ENCODE measurements at regions not wholly inside any gene's neighbourhood (a gene's known extent, or its start where the extent isn't known, plus 50 kb on each side); places are given as distances from the start of the nearest gene placed in this dataset.

DNA sequence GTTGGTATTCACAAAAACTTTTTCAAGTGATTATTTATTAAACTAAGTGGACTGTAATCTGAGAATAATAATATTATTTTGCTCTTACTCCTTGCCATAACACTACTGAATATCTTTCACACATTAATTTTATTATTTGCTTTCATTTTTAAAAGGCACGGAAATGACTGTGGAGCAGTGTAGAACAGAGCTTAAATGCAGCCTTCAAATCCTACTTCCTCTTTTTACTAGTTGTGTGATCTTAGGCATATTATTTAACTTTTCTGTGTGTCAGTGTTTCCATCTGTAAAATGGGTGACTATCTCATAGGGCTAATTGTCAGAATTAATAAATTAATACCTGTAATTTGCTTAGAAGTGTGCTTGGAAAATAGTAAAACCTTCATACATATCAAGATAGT, 55.5 kb upstream of the SLC8A1 start:
- Histone ChIP-seq H3K27ac (ENCODE audit: low read depth) (no peak overlapping the region), H3K36me3 (ENCODE audit: insufficient read depth) (no peaks in the 10 kb centered on the region), H3K4me1 (ENCODE audit: insufficient read depth) (no peaks in the 10 kb centered on the region), H3K4me3 (ENCODE audit: low read depth, low read length) (no peak overlapping the region)
- no peak for DNase-seq (ENCODE audit: extremely low spot score)
- 87% methylated on average over 1 of the region's 1 CpG for WGBS

GRCh38 chr2:40510304-40510703, 58.4 kb upstream of the SLC8A1 start:
- Histone ChIP-seq H3K4me3 (ENCODE audit: low read depth, low read length) (no peak overlapping the region), H3K4me1 (ENCODE audit: insufficient read depth) (no peaks in the 10 kb centered on the region), H3K27ac (ENCODE audit: low read depth) (no peak overlapping the region), H3K36me3 (ENCODE audit: insufficient read depth) (no peaks in the 10 kb centered on the region)
- DNase-seq (ENCODE audit: extremely low spot score) = no peak
- 64% methylated on average over 3 of the region's 3 CpGs for WGBS

DNA sequence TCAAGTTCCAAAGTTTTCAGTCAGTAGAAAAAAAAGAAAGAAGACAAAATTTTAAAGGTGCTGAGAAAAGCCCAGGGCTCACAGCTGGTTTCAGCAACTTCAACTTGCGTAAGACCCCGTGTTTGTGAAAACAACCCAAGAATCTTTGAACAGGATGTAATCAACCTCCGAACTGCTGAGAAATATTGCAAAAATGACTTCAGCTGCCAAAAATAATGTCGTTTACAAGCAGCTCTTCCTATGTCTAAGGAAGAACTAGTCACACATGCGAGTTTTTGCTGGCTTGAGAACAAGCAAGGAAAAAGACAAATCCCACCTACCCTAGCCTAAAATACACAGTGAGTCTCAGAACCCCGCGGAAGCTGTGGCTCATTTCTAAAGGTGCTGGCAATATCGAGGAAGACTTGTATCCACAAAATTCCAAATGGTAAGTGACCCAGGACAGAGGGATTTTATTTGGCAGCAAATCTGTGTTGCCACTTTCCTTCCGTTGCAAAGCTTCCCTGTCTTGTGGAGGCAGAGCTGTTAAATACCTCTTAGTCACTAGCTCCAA, 59.8 kb upstream of the SLC8A1 start:
- peak overlapping the region; percentile 53 for H3K27ac ChIP-seq (ENCODE audit: low read depth)
- peak; percentile 4 for DNase-seq (ENCODE audit: extremely low spot score)
- 7% methylated on average over 9 of the region's 9 CpGs for WGBS

GRCh38 chr2:40512256-40512655, 60.4 kb upstream of the SLC8A1 start:
- Histone ChIP-seq H3K27ac (ENCODE audit: low read depth) (no peak overlapping the region), H3K36me3 (ENCODE audit: insufficient read depth) (no peaks in the 10 kb centered on the region), H3K4me1 (ENCODE audit: insufficient read depth) (no peaks in the 10 kb centered on the region), H3K4me3 (ENCODE audit: low read depth, low read length) (peak overlapping the region; percentile 39)
- 28% methylated on average over 6 of the region's 6 CpGs for WGBS
- DNase-seq (ENCODE audit: extremely low spot score) = no peak

More for the DNA sequence above, 59.8 kb upstream of the SLC8A1 start:
- Histone ChIP-seq H3K4me3 (ENCODE audit: low read depth, low read length) (peak overlapping the region; percentile 39), H3K4me1 (ENCODE audit: insufficient read depth) (no peaks in the 10 kb centered on the region), H3K36me3 (ENCODE audit: insufficient read depth) (no peaks in the 10 kb centered on the region)

- no peak overlapping the region for H3K27ac ChIP-seq (ENCODE audit: low read depth)
- no peaks in the 10 kb centered on the region for H3K36me3 ChIP-seq (ENCODE audit: insufficient read depth)
- no peaks in the 10 kb centered on the region for H3K4me1 ChIP-seq (ENCODE audit: insufficient read depth)
- H3K4me3 ChIP-seq (ENCODE audit: low read depth, low read length) = no peak overlapping the region
- DNase-seq (ENCODE audit: extremely low spot score) = no peak
- WGBS = 87% methylated on average over 2 of the region's 2 CpGs
Measured at GRCh38 chr2:40513201-40513600, 61.3 kb upstream of the SLC8A1 start.

GRCh38 chr2:40516604-40517003, 64.7 kb upstream of the SLC8A1 start:
- Histone ChIP-seq H3K27ac (ENCODE audit: low read depth) (no peak overlapping the region), H3K4me1 (ENCODE audit: insufficient read depth) (no peaks in the 10 kb centered on the region), H3K36me3 (ENCODE audit: insufficient read depth) (no peaks in the 10 kb centered on the region), H3K4me3 (ENCODE audit: low read depth, low read length) (no peak overlapping the region)
- no peak for DNase-seq (ENCODE audit: extremely low spot score)
- WGBS = 74% methylated on average over 1 of the region's 1 CpG

DNA sequence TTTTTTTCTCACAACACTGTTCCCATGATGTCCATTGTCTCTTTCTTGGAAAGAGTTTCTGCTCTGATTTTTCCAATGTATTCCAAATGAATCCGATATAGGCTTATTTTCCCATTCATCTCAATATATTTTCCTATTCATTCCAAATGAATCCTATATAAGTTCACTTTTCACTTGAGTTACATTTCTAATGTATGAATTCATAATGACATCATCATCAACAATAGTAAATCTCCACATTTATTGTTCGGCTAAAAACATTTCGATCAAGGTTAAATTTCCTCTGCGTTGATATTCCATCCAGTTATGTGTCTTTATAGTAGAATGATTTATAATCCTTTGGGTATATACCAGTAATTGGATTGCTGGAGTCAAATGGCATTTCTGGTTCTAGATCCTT, 76.7 kb upstream of the SLC8A1 start:
- Histone ChIP-seq H3K4me1 (ENCODE audit: insufficient read depth) (no peaks in the 10 kb centered on the region), H3K4me3 (ENCODE audit: low read depth, low read length) (no peak overlapping the region), H3K36me3 (ENCODE audit: insufficient read depth) (no peaks in the 10 kb centered on the region), H3K27ac (ENCODE audit: low read depth) (no peak overlapping the region)
- WGBS = 96% methylated on average over 4 of the region's 4 CpGs
- DNase-seq (ENCODE audit: extremely low spot score) = no peak

GRCh38 chr2:40531359-40531758, 79.5 kb upstream of the SLC8A1 start:
- Histone ChIP-seq H3K4me1 (ENCODE audit: insufficient read depth) (no peaks in the 10 kb centered on the region), H3K4me3 (ENCODE audit: low read depth, low read length) (no peak overlapping the region), H3K27ac (ENCODE audit: low read depth) (no peak overlapping the region), H3K36me3 (ENCODE audit: insufficient read depth) (no peaks in the 10 kb centered on the region)
- no peak for DNase-seq (ENCODE audit: extremely low spot score)

DNA sequence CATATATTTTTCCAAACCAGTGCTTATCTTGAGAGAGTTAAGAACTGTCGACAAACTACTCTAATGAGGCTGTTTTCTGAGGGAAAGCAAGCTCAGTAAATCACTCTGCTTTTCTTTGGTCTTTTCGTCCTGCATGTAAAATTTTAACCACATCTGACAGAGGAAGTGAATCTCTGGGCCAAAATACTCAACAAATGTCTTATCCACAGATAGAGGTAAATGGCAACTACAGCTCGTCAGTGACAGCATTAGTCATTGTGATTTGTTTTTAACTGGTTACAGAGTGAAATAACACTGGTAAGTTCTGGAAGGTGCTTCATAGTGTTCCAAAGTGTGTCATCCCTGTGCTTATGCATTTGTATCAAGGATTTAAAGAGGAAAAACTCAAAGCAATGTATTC, 82.6 kb upstream of the SLC8A1 start:
- H3K36me3 ChIP-seq (ENCODE audit: insufficient read depth) = no peaks in the 10 kb centered on the region
- no peak for DNase-seq (ENCODE audit: extremely low spot score)
- WGBS = 58% methylated on average over 3 of the region's 3 CpGs
- H3K4me1 ChIP-seq (ENCODE audit: insufficient read depth) = no peaks in the 10 kb centered on the region
- H3K4me3 ChIP-seq (ENCODE audit: low read depth, low read length) = no peak overlapping the region
- H3K27ac ChIP-seq (ENCODE audit: low read depth) = no peak overlapping the region

GRCh38 chr2:40535972-40536371, 84.1 kb upstream of the SLC8A1 start:
- no peak overlapping the region for H3K4me3 ChIP-seq (ENCODE audit: low read depth, low read length)
- H3K4me1 ChIP-seq (ENCODE audit: insufficient read depth) = no peaks in the 10 kb centered on the region
- DNase-seq (ENCODE audit: extremely low spot score) = no peak
- no peaks in the 10 kb centered on the region for H3K36me3 ChIP-seq (ENCODE audit: insufficient read depth)
- no peak overlapping the region for H3K27ac ChIP-seq (ENCODE audit: low read depth)
- WGBS = 82% methylated on average over 4 of the region's 4 CpGs

GRCh38 chr2:40540026-40540425, 88.1 kb upstream of the SLC8A1 start:
- Histone ChIP-seq H3K27ac (ENCODE audit: low read depth) (no peak overlapping the region), H3K4me3 (ENCODE audit: low read depth, low read length) (no peak overlapping the region), H3K4me1 (ENCODE audit: insufficient read depth) (no peaks in the 10 kb centered on the region), H3K36me3 (ENCODE audit: insufficient read depth) (no peaks in the 10 kb centered on the region)
- DNase-seq (ENCODE audit: extremely low spot score) = no peak
- 81% methylated on average over 3 of the region's 3 CpGs for WGBS

DNA sequence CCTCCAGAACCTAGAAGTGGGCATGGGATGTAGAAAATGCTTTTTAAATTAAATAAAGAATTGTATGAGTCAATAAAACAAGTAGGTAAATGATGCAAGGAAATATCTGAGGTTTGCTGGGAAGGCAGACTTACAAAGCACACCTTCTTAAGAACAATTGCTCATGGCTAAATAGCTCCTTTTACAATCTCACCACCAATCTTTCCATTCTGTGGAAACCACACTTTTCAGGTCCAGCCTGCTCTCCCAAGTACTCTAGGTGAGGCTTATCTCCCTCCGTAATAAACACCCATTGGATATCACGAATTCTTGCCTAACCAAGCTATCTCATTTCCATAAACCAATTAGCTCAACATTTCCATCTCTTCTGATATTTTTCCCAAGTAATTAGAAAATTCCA, 91.5 kb upstream of the SLC8A1 start:
- no peak overlapping the region for H3K4me3 ChIP-seq (ENCODE audit: low read depth, low read length)
- no peak overlapping the region for H3K27ac ChIP-seq (ENCODE audit: low read depth)
- WGBS = 86% methylated on average over 2 of the region's 2 CpGs
- no peak for DNase-seq (ENCODE audit: extremely low spot score)
- no peaks in the 10 kb centered on the region for H3K36me3 ChIP-seq (ENCODE audit: insufficient read depth)
- H3K4me1 ChIP-seq (ENCODE audit: insufficient read depth) = no peaks in the 10 kb centered on the region

DNA sequence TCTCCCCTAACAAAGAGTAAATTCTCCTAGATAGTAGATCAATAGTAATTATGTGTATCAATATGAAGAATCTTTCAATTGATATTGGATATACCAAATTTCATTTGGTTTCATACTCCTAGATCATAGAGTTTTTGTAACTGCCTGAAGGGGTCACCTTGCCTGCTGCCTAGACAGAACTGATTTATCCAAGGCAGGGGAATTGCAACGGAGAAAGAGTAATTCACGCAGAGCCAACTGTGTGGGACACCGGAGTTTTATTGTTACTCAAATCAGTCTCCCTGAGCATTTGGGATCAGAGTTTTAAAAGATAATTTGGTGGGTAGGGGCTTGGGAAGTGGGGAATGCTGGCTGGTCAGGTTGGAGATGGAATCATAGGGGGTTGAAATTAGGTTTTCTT, 92.2 kb upstream of the SLC8A1 start:
- Histone ChIP-seq H3K4me1 (ENCODE audit: insufficient read depth) (no peaks in the 10 kb centered on the region), H3K4me3 (ENCODE audit: low read depth, low read length) (no peak overlapping the region), H3K27ac (ENCODE audit: low read depth) (no peak overlapping the region), H3K36me3 (ENCODE audit: insufficient read depth) (no peaks in the 10 kb centered on the region)
- DNase-seq (ENCODE audit: extremely low spot score) = no peak
- WGBS = 83% methylated on average over 3 of the region's 3 CpGs

- no peaks in the 10 kb centered on the region for H3K4me1 ChIP-seq (ENCODE audit: insufficient read depth)
- no peak overlapping the region for H3K27ac ChIP-seq (ENCODE audit: low read depth)
Measured at GRCh38 chr2:40545645-40546044, 93.8 kb upstream of the SLC8A1 start.

More at GRCh38 chr2:40545645-40546044, 93.8 kb upstream of the SLC8A1 start:
- DNase-seq (ENCODE audit: extremely low spot score) = no peak
- no peaks in the 10 kb centered on the region for H3K36me3 ChIP-seq (ENCODE audit: insufficient read depth)
- no peak overlapping the region for H3K4me3 ChIP-seq (ENCODE audit: low read depth, low read length)
- 75% methylated on average over 4 of the region's 4 CpGs for WGBS
